Prostate gland (tissue), 2 donors: ENCODE measurements at regions not wholly inside any gene's neighbourhood (a gene's known extent, or its start where the extent isn't known, plus 50 kb on each side); places are given as distances from the start of the nearest gene placed in this dataset.

Experiments
- DNase-seq: peaks from one replicate; pipeline ENCODE4 v3.0.0-alpha.2; 2019; ENCODE audit warnings: low spot score
- H3K27ac ChIP-seq, 2 donors: fragments of 200-600 bp; sonication (generic); 2 replicates each; pipeline ENCODE4 v1.5.1; 2017 to 2019
- H3K27me3 ChIP-seq: fragments of 200-600 bp; sonication (generic); replicated peaks from 2 replicates; pipeline ENCODE4 v1.5.1; 2019; ENCODE audit not compliant: insufficient read depth
- H3K36me3 ChIP-seq, 2 donors: fragments of 200-600 bp; sonication (generic); 1 replicate in 1 of 2; 2 replicates in 1 of 2; pipeline versions ENCODE4 v1.5.1 to v1.8.1; 2017 to 2019
- H3K4me1 ChIP-seq: fragments of 200-600 bp; sonication (generic); replicated peaks from 2 replicates; pipeline ENCODE4 v1.5.1; 2019
- H3K4me3 ChIP-seq, 2 donors: fragments of 200-600 bp; sonication (generic); 2 replicates each; pipeline ENCODE4 v1.5.1; 2017 to 2019
- H3K9me3 ChIP-seq: fragments of 200-600 bp; sonication (generic); 2 replicates; pipeline ENCODE4 v1.5.1; 2017
- POLR2A ChIP-seq: fragments of 450-650 bp; IDR thresholded peaks from one replicate; pipeline ENCODE4 v1.6.1; 2016; ENCODE audit warnings: antibody characterized with exemption, mild to moderate bottlenecking
- POLR2AphosphoS5 ChIP-seq: sonication (generic); formaldehyde crosslinking; IDR thresholded peaks from one replicate; pipeline ENCODE4 v1.6.1; 2017; ENCODE audit warnings: antibody characterized with exemption
- WGBS: methylation state at CpG from one replicate; pipeline ENCODE4 v1.1.5; 2018; 5-methylcytosine and 5-hydroxymethylcytosine counted together
- intact Hi-C: fragments of 100-400 bp; cut with DNase I; formaldehyde crosslinking; loops from one replicate; pipeline ENCODE4 v1.14.2; 2022
- TF ChIP-seq, protein P1 (sequence below), 4 experiments: fragments of 200-600 bp in 2 of 4; fragments of 450-650 bp in 2 of 4; sonication (generic) in 2 of 4; IDR thresholded peaks; 1 replicate in 3 of 4; 2 replicates in 1 of 4; pipeline ENCODE4 v1.5.1; 2016 to 2019; ENCODE audit warnings: antibody characterized with exemption in 4 of 4, mild to moderate bottlenecking in 2 of 4, moderate library complexity in 2 of 4

DNA sequence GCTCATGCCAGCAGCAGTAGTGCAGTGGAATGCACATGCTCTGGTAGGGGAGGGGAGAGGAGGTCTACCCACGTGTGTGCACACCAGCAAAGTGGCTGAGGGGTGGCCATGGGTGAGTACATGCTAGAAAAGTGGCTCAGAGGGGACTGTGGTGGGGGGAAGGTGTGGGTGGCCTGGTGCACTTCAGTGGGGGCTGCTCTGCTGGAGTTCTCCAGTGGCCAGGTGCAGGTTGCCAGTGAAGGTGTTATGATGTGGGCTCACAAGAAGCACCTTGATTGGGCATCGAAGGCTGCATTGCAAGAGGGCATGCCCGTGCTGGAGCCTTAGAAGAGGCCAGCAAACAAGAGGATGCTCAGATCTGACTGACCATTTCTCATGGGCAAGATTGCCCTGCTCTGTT is 613.6 kb upstream of the PHF14 start:
- Histone ChIP-seq H3K4me3 (no peak overlapping the region), H3K9me3 (no peaks in the 10 kb centered on the region), H3K27ac (no peak overlapping the region), H3K4me1 (no peaks in the 10 kb centered on the region), H3K36me3 (no peaks in the 10 kb centered on the region), H3K27me3 (no peaks in the 10 kb centered on the region)
- no peak for DNase-seq
- TF ChIP-seq POLR2A (no peak), POLR2AphosphoS5 (no peak)
- TF ChIP-seq, protein P1, sequence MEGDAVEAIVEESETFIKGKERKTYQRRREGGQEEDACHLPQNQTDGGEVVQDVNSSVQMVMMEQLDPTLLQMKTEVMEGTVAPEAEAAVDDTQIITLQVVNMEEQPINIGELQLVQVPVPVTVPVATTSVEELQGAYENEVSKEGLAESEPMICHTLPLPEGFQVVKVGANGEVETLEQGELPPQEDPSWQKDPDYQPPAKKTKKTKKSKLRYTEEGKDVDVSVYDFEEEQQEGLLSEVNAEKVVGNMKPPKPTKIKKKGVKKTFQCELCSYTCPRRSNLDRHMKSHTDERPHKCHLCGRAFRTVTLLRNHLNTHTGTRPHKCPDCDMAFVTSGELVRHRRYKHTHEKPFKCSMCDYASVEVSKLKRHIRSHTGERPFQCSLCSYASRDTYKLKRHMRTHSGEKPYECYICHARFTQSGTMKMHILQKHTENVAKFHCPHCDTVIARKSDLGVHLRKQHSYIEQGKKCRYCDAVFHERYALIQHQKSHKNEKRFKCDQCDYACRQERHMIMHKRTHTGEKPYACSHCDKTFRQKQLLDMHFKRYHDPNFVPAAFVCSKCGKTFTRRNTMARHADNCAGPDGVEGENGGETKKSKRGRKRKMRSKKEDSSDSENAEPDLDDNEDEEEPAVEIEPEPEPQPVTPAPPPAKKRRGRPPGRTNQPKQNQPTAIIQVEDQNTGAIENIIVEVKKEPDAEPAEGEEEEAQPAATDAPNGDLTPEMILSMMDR (IDR thresholded peaks at IDR 0.05), result no peak
- WGBS, result 76% methylated on average over 3 of the region's 3 CpGs
- intact Hi-C loops, result no loop called here

DNA sequence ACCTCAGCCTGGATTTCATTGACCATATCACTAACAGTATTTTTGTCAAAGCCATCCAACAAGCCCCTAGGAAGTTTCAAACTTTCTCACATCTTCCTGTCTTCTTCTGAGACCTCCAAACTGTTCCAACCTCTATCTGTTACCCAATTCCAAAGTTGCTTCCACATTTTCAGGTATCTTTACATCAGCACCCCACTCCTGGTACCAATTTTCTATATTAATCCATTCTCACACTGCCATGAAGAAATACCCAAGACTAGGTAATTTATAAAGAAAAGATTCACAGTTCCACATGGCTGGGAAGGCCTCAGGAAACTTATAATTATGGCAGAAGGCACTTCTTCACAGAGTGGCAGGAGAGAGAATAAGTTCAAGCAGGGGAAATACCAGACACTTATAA is 571.9 kb upstream of the PHF14 start:
- no peak overlapping the region for H3K27ac ChIP-seq

DNA sequence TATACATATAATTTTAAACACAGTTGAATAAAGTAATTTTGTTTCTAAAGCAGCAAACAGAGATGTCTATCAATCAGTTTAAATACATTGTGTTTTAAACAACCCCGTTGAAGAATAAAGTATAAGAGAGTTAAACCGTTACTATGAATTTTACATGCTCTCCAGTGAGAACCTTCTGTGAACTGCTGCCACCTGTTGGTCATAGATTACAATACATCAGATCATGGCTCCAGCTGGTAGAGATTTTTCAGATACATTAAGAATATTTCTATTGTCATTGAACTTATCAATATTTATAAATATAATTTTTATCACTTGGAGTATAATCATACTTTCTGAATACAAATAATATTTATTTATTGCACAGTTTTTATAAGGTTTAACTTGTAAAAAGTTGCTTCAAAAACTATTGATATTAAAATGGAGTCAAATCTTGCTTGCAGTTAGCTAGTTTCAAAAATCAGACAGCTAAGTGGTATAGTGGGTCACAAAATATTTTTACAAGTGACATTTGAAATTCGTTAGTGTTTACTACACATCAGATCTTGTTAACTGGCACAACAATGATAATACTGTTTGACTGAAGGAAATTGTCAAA is 561.2 kb upstream of the PHF14 start:
- DNase-seq, result peak; percentile 27
- Histone ChIP-seq H3K9me3 (no peaks in the 10 kb centered on the region), H3K27me3 (no peaks in the 10 kb centered on the region), H3K4me3 (no peak overlapping the region), H3K27ac (no peak overlapping the region), H3K4me1 (no peaks in the 10 kb centered on the region), H3K36me3 (no peaks in the 10 kb centered on the region)
- intact Hi-C loops, result no loop called here
- 4% methylated on average over 3 of the region's 3 CpGs for WGBS
- TF ChIP-seq POLR2AphosphoS5, result no peak
- TF ChIP-seq, protein P1 (IDR thresholded peaks at IDR 0.05), result peak; percentile 38 to 63 (median 58)

More for the DNA sequence above, 571.9 kb upstream of the PHF14 start:
- Histone ChIP-seq H3K27me3 (no peaks in the 10 kb centered on the region), H3K4me1 (no peaks in the 10 kb centered on the region), H3K4me3 (no peak overlapping the region), H3K9me3 (no peaks in the 10 kb centered on the region), H3K36me3 (no peaks in the 10 kb centered on the region)
- no peak for TF ChIP-seq POLR2AphosphoS5
- TF ChIP-seq, protein P1 (IDR thresholded peaks at IDR 0.05), result no peak
- TF ChIP-seq POLR2A, result no peak
- intact Hi-C loops, result no loop called here
- no peak for DNase-seq

DNA sequence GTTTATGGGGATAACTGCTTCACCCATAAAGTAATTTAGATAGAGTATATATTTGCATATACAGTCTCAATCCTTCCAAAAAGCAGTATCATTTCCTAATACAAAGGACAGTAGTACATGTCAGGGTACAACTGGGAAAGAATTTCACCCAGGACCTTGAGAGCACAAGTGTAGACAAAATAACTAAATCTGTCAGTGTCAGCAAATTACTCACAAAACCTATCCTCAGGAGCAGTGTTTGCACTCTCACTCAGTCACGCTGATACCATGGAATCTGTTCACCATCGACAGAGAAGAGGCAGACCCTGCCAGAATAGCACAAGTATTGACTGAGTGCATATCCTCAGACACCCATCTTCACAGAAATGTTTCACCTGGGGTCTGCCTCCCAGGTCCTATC is 554.7 kb upstream of the PHF14 start:
- WGBS, result 54% methylated on average over 2 of the region's 2 CpGs
- intact Hi-C loops, result loop anchor here (5.0 kb wide), 1 partner anchor 1997 kb away; no protein-coding TSS in a partner anchor
- H3K27ac ChIP-seq, result no peak overlapping the region

DNA sequence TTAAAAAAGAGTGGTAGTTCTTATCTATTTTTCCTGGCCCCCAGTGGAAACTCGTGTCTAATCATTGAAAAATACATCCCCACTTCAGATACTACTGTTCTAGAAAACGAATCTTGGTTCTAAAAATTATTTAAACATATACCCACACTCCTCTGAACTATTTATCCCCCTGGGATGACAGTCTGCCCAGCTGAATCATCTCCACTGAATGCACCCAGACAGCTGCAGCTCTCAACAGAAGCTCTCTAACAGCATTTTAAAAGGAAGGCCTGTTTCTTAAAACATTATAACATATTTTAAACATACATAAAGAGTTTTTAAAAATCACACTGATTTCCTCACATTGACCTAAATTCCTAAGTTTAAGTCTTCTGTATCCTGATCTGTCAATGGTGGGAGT is 544.6 kb upstream of the PHF14 start:
- H3K36me3 ChIP-seq, result no peaks in the 10 kb centered on the region
- DNase-seq, result no peak
- H3K4me1 ChIP-seq, result peaks cover 2% of the 10 kb centered on the region
- H3K9me3 ChIP-seq, result no peaks in the 10 kb centered on the region
- no peak overlapping the region for H3K27ac ChIP-seq
- no peak overlapping the region for H3K4me3 ChIP-seq
- no peaks in the 10 kb centered on the region for H3K27me3 ChIP-seq
- 38% methylated on average over 2 of the region's 2 CpGs for WGBS
- TF ChIP-seq, protein P1 (IDR thresholded peaks at IDR 0.05), result no peak
- no peak for TF ChIP-seq POLR2A
- TF ChIP-seq POLR2AphosphoS5, result no peak
- intact Hi-C loops, result no loop called here

More for the DNA sequence above, 554.7 kb upstream of the PHF14 start:
- no peaks in the 10 kb centered on the region for H3K4me1 ChIP-seq
- no peak overlapping the region for H3K4me3 ChIP-seq
- no peaks in the 10 kb centered on the region for H3K27me3 ChIP-seq
- DNase-seq, result no peak
- no peaks in the 10 kb centered on the region for H3K9me3 ChIP-seq
- no peaks in the 10 kb centered on the region for H3K36me3 ChIP-seq
- TF ChIP-seq, protein P1 (IDR thresholded peaks at IDR 0.05), result no peak
- no peak for TF ChIP-seq POLR2A
- TF ChIP-seq POLR2AphosphoS5, result no peak
